Body of pancreas (tissue), 4 donors: ENCODE measurements at regions not wholly inside any gene's neighbourhood (a gene's known extent, or its start where the extent isn't known, plus 50 kb on each side); places are given as distances from the start of the nearest gene placed in this dataset.

ENCODE experiments used
- ATAC-seq: fragments of 150-250 bp; one replicate; pipeline ENCODE4 v1.9.1; 2016
- DNase-seq, 4 donors: peaks; one replicate each; pipeline ENCODE4 v3.0.0-alpha.2; 2019
- H3K27ac ChIP-seq, 4 donors: fragments of 200-600 bp; sonication (generic); 1 replicate in 3 of 4; 2 replicates in 1 of 4; pipeline versions ENCODE4 v1.5.1 to v1.6.1; 2016 to 2019; ENCODE audit warnings: mild to moderate bottlenecking in 1 of 4, mixed read lengths in 1 of 4, moderate library complexity in 1 of 4
- H3K27me3 ChIP-seq, 2 donors: fragments of 200-600 bp; sonication (generic); one replicate each; pipeline ENCODE4 v1.6.0; 2016; ENCODE audit warnings: mild to moderate bottlenecking in 1 of 2
- H3K36me3 ChIP-seq, 2 donors: fragments of 200-600 bp; sonication (generic); replicated peaks in 1 of 2; 2 replicates each; pipeline ENCODE4 v1.5.1; 2016; ENCODE audit warnings: low read depth in 2 of 2; ENCODE audit not compliant: insufficient read depth in 1 of 2
- H3K4me1 ChIP-seq: fragments of 200-600 bp; sonication (generic); one replicate; pipeline ENCODE4 v1.6.0; 2016
- H3K4me3 ChIP-seq, 2 donors: fragments of 200-600 bp; sonication (generic); 1 replicate in 1 of 2; 2 replicates in 1 of 2; pipeline ENCODE4 v1.5.1; 2016 to 2019
- H3K9me3 ChIP-seq, 3 donors: fragments of 200-600 bp; sonication (generic); 1 replicate in 2 of 3; 2 replicates in 1 of 3; pipeline ENCODE4 v1.5.1; 2016
- CTCF ChIP-seq, 7 experiments: fragments of 450-650 bp in 4 of 7; fragments of 200-600 bp in 3 of 7; sonication (generic) in 3 of 7; IDR thresholded peaks; one replicate each; pipeline ENCODE4 v1.5.1; 2016 to 2019; ENCODE audit warnings: antibody characterized with exemption in 7 of 7
- POLR2A ChIP-seq, 3 donors: fragments of 450-650 bp; IDR thresholded peaks; one replicate each; pipeline ENCODE4 v1.6.1; 2016; ENCODE audit warnings: antibody characterized with exemption in 3 of 3, mild to moderate bottlenecking in 2 of 3
- WGBS, 2 donors: methylation state at CpG; one replicate each; pipeline ENCODE4 v1.1.5; 2017; 5-methylcytosine and 5-hydroxymethylcytosine counted together
- intact Hi-C: fragments of 100-400 bp; cut with DNase I; formaldehyde crosslinking; loops from one replicate; pipeline ENCODE4 v1.15.1; 2023

- no peak for TF ChIP-seq POLR2A (IDR thresholded peaks at IDR 0.05)
- TF ChIP-seq CTCF (IDR thresholded peaks at IDR 0.05) = no peak
- intact Hi-C loops = no loop called here
- no peaks in the 10 kb centered on the region for H3K27me3 ChIP-seq
- H3K27ac ChIP-seq = no peak overlapping the region
- WGBS, 2 donors = 32 to 52% methylated on average over 1 of the region's 1 CpG
- no peak overlapping the region for H3K4me3 ChIP-seq
- peaks cover 0 to 3% (median 0%) of the 10 kb centered on the region in 3 donors for H3K9me3 ChIP-seq
- ATAC-seq (no peak), DNase-seq (no peak)
- no peaks in the 10 kb centered on the region for H3K4me1 ChIP-seq
- no peaks in the 10 kb centered on the region for H3K36me3 ChIP-seq
Observed at GRCh38 chr2:195360242-195360641, 296.8 kb upstream of the SLC39A10 start.

GRCh38 chr2:195359043-195359735 lies 297.8 kb upstream of the SLC39A10 start:
- Histone ChIP-seq H3K27ac (no peak overlapping the region), H3K4me3 (no peak overlapping the region), H3K9me3 (peaks cover 0 to 3% (median 0%) of the 10 kb centered on the region in 3 donors), H3K27me3 (no peaks in the 10 kb centered on the region), H3K4me1 (no peaks in the 10 kb centered on the region), H3K36me3 (no peaks in the 10 kb centered on the region)
- WGBS, 2 donors = 46 to 54% methylated on average over 7 of the region's 7 CpGs
- ATAC-seq (no peak), DNase-seq (no peak)
- intact Hi-C loops = no loop called here
- TF ChIP-seq CTCF (IDR thresholded peaks at IDR 0.05) (no peak), POLR2A (IDR thresholded peaks at IDR 0.05) (no peak)

GRCh38 chr2:195356920-195357440 lies 300.0 kb upstream of the SLC39A10 start:
- Histone ChIP-seq H3K4me1 (no peaks in the 10 kb centered on the region), H3K9me3 (peaks cover 0 to 3% (median 0%) of the 10 kb centered on the region in 3 donors), H3K27ac (no peak overlapping the region), H3K27me3 (no peaks in the 10 kb centered on the region), H3K36me3 (no peaks in the 10 kb centered on the region), H3K4me3 (no peak overlapping the region)
- no peak for TF ChIP-seq POLR2A (IDR thresholded peaks at IDR 0.05)
- no peak for TF ChIP-seq CTCF (IDR thresholded peaks at IDR 0.05)
- no peak for DNase-seq
- ATAC-seq = no peak
- 69 to 78% methylated on average over 4 of the region's 4 CpGs for WGBS, 2 donors
- intact Hi-C loops = no loop called here

GRCh38 chr2:195356026-195356425 lies 301.0 kb upstream of the SLC39A10 start:
- Histone ChIP-seq H3K9me3 (peaks cover 0 to 3% (median 0%) of the 10 kb centered on the region in 3 donors), H3K27me3 (no peaks in the 10 kb centered on the region), H3K36me3 (no peaks in the 10 kb centered on the region), H3K27ac (no peak overlapping the region), H3K4me3 (no peak overlapping the region), H3K4me1 (no peaks in the 10 kb centered on the region)
- WGBS, 2 donors = 17 to 20% methylated on average over 1 of the region's 1 CpG
- ATAC-seq = no peak
- DNase-seq = no peak
- TF ChIP-seq POLR2A (IDR thresholded peaks at IDR 0.05) (no peak), CTCF (IDR thresholded peaks at IDR 0.05) (no peak)
- intact Hi-C loops = no loop called here

GRCh38 chr2:195352581-195352980 lies 304.4 kb upstream of the SLC39A10 start:
- Histone ChIP-seq H3K27ac (no peak overlapping the region), H3K9me3 (peaks cover 0 to 3% (median 0%) of the 10 kb centered on the region in 3 donors), H3K4me1 (no peaks in the 10 kb centered on the region), H3K27me3 (no peaks in the 10 kb centered on the region), H3K36me3 (no peaks in the 10 kb centered on the region), H3K4me3 (no peak overlapping the region)
- intact Hi-C loops = no loop called here
- DNase-seq = no peak
- WGBS, 2 donors = 36 to 41% methylated on average over 5 of the region's 5 CpGs
- ATAC-seq = no peak
- TF ChIP-seq POLR2A (IDR thresholded peaks at IDR 0.05) (no peak), CTCF (IDR thresholded peaks at IDR 0.05) (no peak)
